ENCODE measurements at regions not wholly inside any gene's neighbourhood (a gene's known extent, or its start where the extent isn't known, plus 50 kb on each side); places are given as distances from the start of the nearest gene placed in this dataset.

DNA sequence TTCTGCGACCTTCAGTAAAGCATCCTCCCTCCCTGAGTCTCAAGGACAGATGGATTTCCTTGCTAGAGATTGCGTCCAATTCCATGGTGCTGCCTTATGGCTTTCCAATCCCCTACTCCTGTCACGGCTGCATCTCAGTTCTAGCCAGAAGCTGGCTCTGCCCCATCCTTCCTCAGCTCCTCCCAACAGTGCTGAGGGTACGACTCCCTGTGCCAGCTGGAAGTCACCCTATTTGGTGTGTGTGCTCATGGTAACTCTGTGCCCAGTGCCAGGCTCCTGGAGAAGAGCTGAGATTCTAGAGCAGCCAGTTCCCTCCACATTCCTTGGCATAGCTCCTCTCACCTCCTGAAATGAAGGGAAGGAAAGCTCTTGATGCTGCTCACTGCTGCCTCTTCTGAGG is 185.0 kb upstream of the PODXL start:
- DNase-seq (ENCODE audit: extremely low spot score) = no peak
- ChIA-PET POLR2A (no interaction called here), CTCF (interaction anchor here (1.0 to 1.6 kb wide), 2 partner anchors 12 to 51 kb away, joined by 4 to 5 read pairs; no protein-coding TSS in a partner anchor)
- TF ChIP-seq ZNF384 (IDR thresholded peaks at IDR 0.05) = no peak
- no peak for TF ChIP-seq BHLHE40 (IDR thresholded peaks at IDR 0.05; ENCODE audit: borderline replicate concordance)
- TF ChIP-seq NFRKB (IDR thresholded peaks at IDR 0.05) = no peak
- TF ChIP-seq, protein P1, sequence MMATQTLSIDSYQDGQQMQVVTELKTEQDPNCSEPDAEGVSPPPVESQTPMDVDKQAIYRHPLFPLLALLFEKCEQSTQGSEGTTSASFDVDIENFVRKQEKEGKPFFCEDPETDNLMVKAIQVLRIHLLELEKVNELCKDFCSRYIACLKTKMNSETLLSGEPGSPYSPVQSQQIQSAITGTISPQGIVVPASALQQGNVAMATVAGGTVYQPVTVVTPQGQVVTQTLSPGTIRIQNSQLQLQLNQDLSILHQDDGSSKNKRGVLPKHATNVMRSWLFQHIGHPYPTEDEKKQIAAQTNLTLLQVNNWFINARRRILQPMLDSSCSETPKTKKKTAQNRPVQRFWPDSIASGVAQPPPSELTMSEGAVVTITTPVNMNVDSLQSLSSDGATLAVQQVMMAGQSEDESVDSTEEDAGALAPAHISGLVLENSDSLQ (IDR thresholded peaks at IDR 0.05) = no peak
- TF ChIP-seq FOXM1 (IDR thresholded peaks at IDR 0.05; ENCODE audit: borderline replicate concordance) = no peak
- TF ChIP-seq LEF1 (IDR thresholded peaks at IDR 0.05; ENCODE audit: borderline replicate concordance) = no peak
- TF ChIP-seq HDGF (IDR thresholded peaks at IDR 0.05; ENCODE audit: borderline replicate concordance) = no peak
- no peak for TF ChIP-seq ELF4 (IDR thresholded peaks at IDR 0.05)
- no peak for TF ChIP-seq FOXK2 (IDR thresholded peaks at IDR 0.05)
- no peak for TF ChIP-seq FOXA1 (IDR thresholded peaks at IDR 0.05)
- no peak for TF ChIP-seq ARNT (IDR thresholded peaks at IDR 0.05)
- TF ChIP-seq CTBP1 (IDR thresholded peaks at IDR 0.05; ENCODE audit: borderline replicate concordance) = no peak

DNA sequence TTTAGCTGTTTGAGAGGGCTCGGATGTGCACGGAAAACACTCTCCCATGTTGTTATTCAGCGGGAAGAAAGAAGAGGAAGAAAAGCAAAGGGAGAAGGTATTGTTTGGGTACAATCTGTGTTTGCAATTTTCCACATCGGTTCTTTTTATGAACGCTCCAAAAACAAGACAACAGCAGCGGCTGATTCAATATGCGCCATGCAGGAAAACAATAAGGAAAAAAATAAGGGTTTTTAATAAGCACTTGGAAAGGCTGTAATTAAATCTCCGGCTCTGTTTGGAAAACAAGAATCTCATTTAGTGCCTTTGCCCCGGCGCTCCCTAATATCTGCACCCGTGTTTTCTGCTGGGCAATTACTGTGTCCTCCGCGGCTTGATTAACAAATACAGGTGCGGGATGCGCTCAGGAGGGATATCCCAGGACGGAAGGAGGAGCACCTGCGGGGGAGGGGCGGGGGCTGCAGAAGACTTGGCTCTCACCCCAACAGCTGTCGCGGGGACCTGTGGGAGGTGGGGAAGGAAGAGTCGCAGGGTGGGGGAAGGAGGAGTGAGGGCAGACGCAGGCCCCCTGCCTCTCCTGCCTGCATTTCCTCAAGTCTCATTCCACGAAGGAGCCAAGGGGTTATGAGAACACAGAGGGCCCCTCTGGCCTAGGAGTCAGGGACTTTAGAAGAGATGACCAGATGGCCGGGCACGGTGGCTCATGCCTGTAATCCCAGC is 181.5 kb upstream of the PODXL start:
- TF ChIP-seq FOXA1 (IDR thresholded peaks at IDR 0.05) = no peak
- no peak for TF ChIP-seq FOXK2 (IDR thresholded peaks at IDR 0.05)
- no peak for TF ChIP-seq HDGF (IDR thresholded peaks at IDR 0.05; ENCODE audit: borderline replicate concordance)
- TF ChIP-seq L3MBTL2 (conservative IDR thresholded peaks at IDR 0.05) = no peak
- no peak for TF ChIP-seq ELF4 (IDR thresholded peaks at IDR 0.05)
- TF ChIP-seq, protein P1 (IDR thresholded peaks at IDR 0.05) = no peak
- TF ChIP-seq FOXM1 (IDR thresholded peaks at IDR 0.05; ENCODE audit: borderline replicate concordance) = no peak
- no peak for TF ChIP-seq CTBP1 (IDR thresholded peaks at IDR 0.05; ENCODE audit: borderline replicate concordance)
- TF ChIP-seq BHLHE40 (IDR thresholded peaks at IDR 0.05; ENCODE audit: borderline replicate concordance) = no peak
- no peak for TF ChIP-seq SUZ12 (IDR thresholded peaks at IDR 0.05)
- no peak for TF ChIP-seq LEF1 (IDR thresholded peaks at IDR 0.05; ENCODE audit: borderline replicate concordance)
- POLR2A ChIA-PET = no interaction called here
- CTCF ChIA-PET = no interaction called here
- no peak for DNase-seq (ENCODE audit: extremely low spot score)

DNA sequence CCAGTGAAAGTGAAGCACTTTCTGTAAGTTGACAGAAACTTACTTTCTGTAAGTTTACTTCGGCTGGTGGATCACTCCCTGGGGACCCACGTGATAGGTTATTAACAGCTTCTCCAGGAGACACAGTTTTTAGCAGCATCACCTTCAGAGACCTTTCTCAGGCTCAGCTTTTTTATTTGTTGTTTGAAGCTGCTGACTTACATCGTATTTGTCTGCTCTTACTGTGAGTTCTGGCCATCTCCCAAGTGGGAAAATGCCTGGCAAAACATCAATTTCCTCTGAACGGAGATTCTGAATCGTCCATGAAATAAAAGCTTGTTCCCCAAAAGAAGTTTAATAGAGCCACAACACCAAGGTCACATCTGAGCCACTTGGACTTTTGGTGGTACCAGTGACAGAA is 178.7 kb upstream of the PODXL start:
- ChIA-PET CTCF (no interaction called here), POLR2A (no interaction called here)
- TF ChIP-seq, protein P1 (IDR thresholded peaks at IDR 0.05) = no peak
- TF ChIP-seq FOXM1 (IDR thresholded peaks at IDR 0.05; ENCODE audit: borderline replicate concordance) (no peak), FOXA1 (IDR thresholded peaks at IDR 0.05) (no peak), ELF4 (IDR thresholded peaks at IDR 0.05) (no peak), SUZ12 (IDR thresholded peaks at IDR 0.05) (no peak), ARNT (IDR thresholded peaks at IDR 0.05) (no peak), BHLHE40 (IDR thresholded peaks at IDR 0.05; ENCODE audit: borderline replicate concordance) (no peak), L3MBTL2 (conservative IDR thresholded peaks at IDR 0.05) (no peak), LEF1 (IDR thresholded peaks at IDR 0.05; ENCODE audit: borderline replicate concordance) (no peak), TARDBP (IDR thresholded peaks at IDR 0.05) (no peak), FOXK2 (IDR thresholded peaks at IDR 0.05) (no peak), HDGF (IDR thresholded peaks at IDR 0.05; ENCODE audit: borderline replicate concordance) (no peak), CTBP1 (IDR thresholded peaks at IDR 0.05; ENCODE audit: borderline replicate concordance) (no peak), SP1 (IDR thresholded peaks at IDR 0.05) (no peak), NFRKB (IDR thresholded peaks at IDR 0.05) (no peak), ZNF384 (IDR thresholded peaks at IDR 0.05) (no peak)
- DNase-seq (ENCODE audit: extremely low spot score) = no peak

DNA sequence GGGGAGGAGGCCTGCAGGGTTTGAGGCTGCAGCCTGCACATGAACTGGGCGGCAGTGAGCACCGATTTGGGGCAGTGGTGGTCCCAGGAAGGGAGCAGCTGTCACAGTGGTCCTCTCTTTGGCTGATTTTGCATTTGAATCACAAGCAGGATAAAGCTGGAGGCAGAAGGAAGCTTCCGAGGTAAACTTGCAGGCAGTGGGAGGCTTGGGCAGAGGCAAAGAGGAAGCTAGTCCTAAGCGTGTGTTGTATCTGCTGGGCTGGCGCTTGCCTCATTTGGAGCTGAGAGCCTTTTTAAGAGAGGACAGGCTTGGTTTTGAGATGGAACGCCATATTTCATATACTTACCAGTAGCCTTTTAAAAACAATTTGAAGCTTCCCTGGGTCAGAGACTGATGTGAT is 177.2 kb upstream of the PODXL start:
- ChIA-PET CTCF (no interaction called here), POLR2A (no interaction called here)
- TF ChIP-seq ZNF384 (IDR thresholded peaks at IDR 0.05) (no peak), ARNT (IDR thresholded peaks at IDR 0.05) (no peak), BHLHE40 (IDR thresholded peaks at IDR 0.05; ENCODE audit: borderline replicate concordance) (no peak), FOXK2 (IDR thresholded peaks at IDR 0.05) (no peak), NFRKB (IDR thresholded peaks at IDR 0.05) (no peak), ELF4 (IDR thresholded peaks at IDR 0.05) (no peak), TARDBP (IDR thresholded peaks at IDR 0.05) (no peak), SP1 (IDR thresholded peaks at IDR 0.05) (no peak)
- TF ChIP-seq, protein P1 (IDR thresholded peaks at IDR 0.05) = no peak
- no peak for DNase-seq (ENCODE audit: extremely low spot score)

DNA sequence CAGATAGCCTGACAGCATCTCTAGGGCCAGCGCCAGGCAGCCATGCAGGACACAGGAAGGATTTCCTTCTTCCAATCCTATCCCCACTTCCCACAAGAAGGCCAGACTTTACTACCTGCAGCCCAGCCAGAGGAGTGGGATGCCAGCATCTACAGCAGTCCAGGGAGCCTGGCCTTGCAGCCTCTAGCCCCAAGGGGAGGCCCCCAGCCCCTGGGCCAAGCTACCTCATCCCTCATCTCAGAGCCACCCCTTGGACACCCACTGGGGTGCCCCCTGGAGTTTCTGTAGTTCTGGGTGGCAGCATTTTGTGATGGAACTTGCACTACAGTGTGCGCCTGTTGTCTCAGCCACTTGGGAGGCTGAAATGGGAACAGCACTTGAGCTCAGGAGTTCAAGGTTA is 170.8 kb upstream of the PODXL start:
- no peak for TF ChIP-seq ZNF384 (IDR thresholded peaks at IDR 0.05)
- no peak for TF ChIP-seq BHLHE40 (IDR thresholded peaks at IDR 0.05; ENCODE audit: borderline replicate concordance)
- TF ChIP-seq NFRKB (IDR thresholded peaks at IDR 0.05) = no peak
- TF ChIP-seq L3MBTL2 (conservative IDR thresholded peaks at IDR 0.05) = no peak
- TF ChIP-seq TARDBP (IDR thresholded peaks at IDR 0.05) = no peak
- no peak for TF ChIP-seq SP1 (IDR thresholded peaks at IDR 0.05)
- TF ChIP-seq LEF1 (IDR thresholded peaks at IDR 0.05; ENCODE audit: borderline replicate concordance) = no peak
- TF ChIP-seq ELF4 (IDR thresholded peaks at IDR 0.05) = no peak
- TF ChIP-seq, protein P1 (IDR thresholded peaks at IDR 0.05) = no peak
- no peak for TF ChIP-seq FOXM1 (IDR thresholded peaks at IDR 0.05; ENCODE audit: borderline replicate concordance)
- TF ChIP-seq ARNT (IDR thresholded peaks at IDR 0.05) = no peak
- TF ChIP-seq FOXA1 (IDR thresholded peaks at IDR 0.05) = no peak
- no peak for TF ChIP-seq CTBP1 (IDR thresholded peaks at IDR 0.05; ENCODE audit: borderline replicate concordance)
- no peak for TF ChIP-seq FOXK2 (IDR thresholded peaks at IDR 0.05)
- no peak for TF ChIP-seq SUZ12 (IDR thresholded peaks at IDR 0.05)
- no peak for TF ChIP-seq HDGF (IDR thresholded peaks at IDR 0.05; ENCODE audit: borderline replicate concordance)
- DNase-seq (ENCODE audit: extremely low spot score) = no peak
- CTCF ChIA-PET = no interaction called here
- POLR2A ChIA-PET = no interaction called here
